GM23338 (cell line): ENCODE measurements at regions not wholly inside any gene's neighbourhood (a gene's known extent, or its start where the extent isn't known, plus 50 kb on each side); places are given as distances from the start of the nearest gene placed in this dataset.

Experiments used
- ATAC-seq: fragments of 200-7000 bp; cut with Tn5 transposase; 3 replicates; pipeline ENCODE4 v1.9.1; 2020
- DNase-seq: peaks from one replicate; pipeline ENCODE4 v3.0.0-alpha.2; 2015; ENCODE audit warnings: low spot score
- H2AFZ ChIP-seq: fragments of 200-600 bp; sonication (generic); 2 replicates; pipeline ENCODE4 v1.8.0; 2016; ENCODE audit warnings: antibody characterized with exemption, mild to moderate bottlenecking, moderate library complexity
- H3F3A ChIP-seq: fragments of 200-600 bp; sonication (generic); replicated peaks from 2 replicates; pipeline ENCODE4 v1.8.0; 2017; ENCODE audit warnings: antibody characterized with exemption, mixed run types, low read depth
- H3K27ac ChIP-seq: fragments of 200-600 bp; sonication (generic); 2 replicates; pipeline ENCODE4 v1.6.1; 2016; ENCODE audit warnings: low read depth
- H3K27me3 ChIP-seq: fragments of 200-600 bp; sonication (generic); 2 replicates; pipeline ENCODE4 v1.8.0; 2016; ENCODE audit warnings: mild to moderate bottlenecking, mixed run types, moderate library complexity; ENCODE audit not compliant: insufficient read depth
- H3K36me3 ChIP-seq: fragments of 200-600 bp; sonication (generic); 2 replicates; pipeline ENCODE4 v1.8.0; 2016; ENCODE audit warnings: mild to moderate bottlenecking; ENCODE audit not compliant: insufficient read depth
- H3K4me1 ChIP-seq: fragments of 200-600 bp; sonication (generic); 2 replicates; pipeline ENCODE4 v1.8.0; 2016; ENCODE audit warnings: mild to moderate bottlenecking, moderate library complexity; ENCODE audit not compliant: insufficient read depth
- H3K4me2 ChIP-seq: fragments of 200-600 bp; sonication (generic); 2 replicates; pipeline ENCODE4 v1.7.1; 2017; ENCODE audit warnings: mixed run types
- H3K4me3 ChIP-seq: fragments of 200-600 bp; sonication (generic); 2 replicates; pipeline ENCODE4 v1.6.1; 2016; ENCODE audit warnings: mixed run types
- H3K79me2 ChIP-seq: fragments of 200-600 bp; sonication (generic); replicated peaks from 2 replicates; pipeline ENCODE4 v1.8.0; 2017; ENCODE audit warnings: mild to moderate bottlenecking; ENCODE audit not compliant: insufficient read depth
- H3K9me2 ChIP-seq: fragments of 200-600 bp; sonication (generic); 2 replicates; pipeline ENCODE4 v1.8.0; 2017; ENCODE audit not compliant: insufficient read depth
- H4K20me1 ChIP-seq: fragments of 200-600 bp; sonication (generic); replicated peaks from 2 replicates; pipeline ENCODE4 v1.8.0; 2017; ENCODE audit warnings: mild to moderate bottlenecking; ENCODE audit not compliant: insufficient read depth
- H3K27ac Mint-ChIP-seq: 2 replicates; pipeline ENCODE4 v1.8.0; 2020; ENCODE audit warnings: inconsistent platforms, mild to moderate bottlenecking, moderate library complexity, mixed read lengths
- H3K27me3 Mint-ChIP-seq: 3 replicates; pipeline ENCODE4 v1.8.0; 2022; ENCODE audit warnings: low read depth, mild to moderate bottlenecking, moderate library complexity, mixed read lengths, inconsistent platforms; ENCODE audit not compliant: insufficient read depth, poor library complexity
- H3K36me3 Mint-ChIP-seq: 3 replicates; pipeline ENCODE4 v1.8.0; 2021; ENCODE audit warnings: low read depth, mild to moderate bottlenecking, inconsistent platforms, moderate library complexity, mixed read lengths
- H3K4me1 Mint-ChIP-seq: 3 replicates; pipeline ENCODE4 v1.8.0; 2020; ENCODE audit warnings: mild to moderate bottlenecking, inconsistent platforms, mixed read lengths
- H3K4me3 Mint-ChIP-seq: 3 replicates; pipeline ENCODE4 v1.8.0; 2021; ENCODE audit warnings: moderate library complexity, mild to moderate bottlenecking, inconsistent platforms, mixed read lengths
- H3K9me3 Mint-ChIP-seq: 3 replicates; pipeline ENCODE4 v1.8.0; 2020; ENCODE audit warnings: moderate library complexity, mild to moderate bottlenecking, inconsistent platforms, mixed read lengths
- CREB1 ChIP-seq: fragments of 250-450 bp; sonication (Bioruptor Pico); IDR thresholded peaks from 2 replicates; pipeline ENCODE4 v1.5.0; 2020; ENCODE audit warnings: low read depth, mild to moderate bottlenecking, moderate library complexity
- CTCF ChIP-seq, 2 experiments: fragments of 200-600 bp in 1 of 2; sonication (generic) in 1 of 2; conservative IDR thresholded peaks; 2 replicates each; pipeline versions ENCODE4 v1.5.1 to v1.6.1; 2016 to 2017; ENCODE audit warnings: antibody characterized with exemption in 2 of 2, low read depth in 2 of 2, mild to moderate bottlenecking in 2 of 2, moderate library complexity in 1 of 2
- ETS1 ChIP-seq: IDR thresholded peaks from 2 replicates; pipeline ENCODE4 v1.6.1; 2016; ENCODE audit warnings: antibody characterized with exemption
- EZH2 ChIP-seq: fragments of 200-600 bp; sonication (generic); IDR thresholded peaks from one replicate; pipeline ENCODE4 v1.8.0; 2017; ENCODE audit warnings: antibody characterized with exemption, mild to moderate bottlenecking, low read depth; ENCODE audit not compliant: unreplicated experiment
- EZH2phosphoT487 ChIP-seq: fragments of 200-600 bp; sonication (generic); IDR thresholded peaks from one replicate; pipeline ENCODE4 v1.8.1; 2018; ENCODE audit warnings: antibody characterized with exemption; ENCODE audit not compliant: unreplicated experiment
- JUNB ChIP-seq: IDR thresholded peaks from one replicate; pipeline ENCODE4 v1.6.1; 2016; ENCODE audit warnings: antibody characterized with exemption; ENCODE audit not compliant: unreplicated experiment
- NANOG ChIP-seq: IDR thresholded peaks from 2 replicates; pipeline ENCODE4 v1.6.1; 2016; ENCODE audit warnings: antibody characterized with exemption, borderline replicate concordance
- POLR2AphosphoS5 ChIP-seq: IDR thresholded peaks from 2 replicates; pipeline ENCODE4 v1.6.1; 2016; ENCODE audit warnings: antibody characterized with exemption, low read depth
- REST ChIP-seq: IDR thresholded peaks from one replicate; pipeline ENCODE4 v1.6.1; 2018; ENCODE audit warnings: antibody characterized with exemption; ENCODE audit not compliant: unreplicated experiment
- STAT1 ChIP-seq: IDR thresholded peaks from one replicate; pipeline ENCODE4 v1.6.1; 2016; ENCODE audit warnings: antibody characterized with exemption; ENCODE audit not compliant: unreplicated experiment
- ZNF114 ChIP-seq: fragments of 250-450 bp; sonication (Bioruptor Pico); IDR thresholded peaks from 2 replicates; pipeline ENCODE4 v1.5.0; 2020; ENCODE audit warnings: mild to moderate bottlenecking, moderate library complexity
- ZNF331 ChIP-seq: fragments of 250-450 bp; sonication (Bioruptor Pico); IDR thresholded peaks from 2 replicates; pipeline ENCODE4 v1.5.0; 2020; ENCODE audit warnings: low read depth, mild to moderate bottlenecking, moderate library complexity
- ZNF462 ChIP-seq: fragments of 250-450 bp; sonication (Bioruptor Pico); IDR thresholded peaks from 2 replicates; pipeline ENCODE4 v1.5.0; 2020; ENCODE audit warnings: mild to moderate bottlenecking, moderate library complexity

- Histone ChIP-seq H3K4me2 (no peak overlapping the region), H3K9me2 (no peaks in the 10 kb centered on the region), H3F3A (no peaks in the 10 kb centered on the region), H3K79me2 (no peaks in the 10 kb centered on the region), H3K36me3 (no peaks in the 10 kb centered on the region), H3K4me3 (no peak overlapping the region), H4K20me1 (no peaks in the 10 kb centered on the region), H3K27ac (no peak overlapping the region), H2AFZ (no peak overlapping the region), H3K4me1 (no peaks in the 10 kb centered on the region), H3K27me3 (no peaks in the 10 kb centered on the region)
- DNase-seq = no peak
- H3K4me1 Mint-ChIP-seq = no peaks in the 10 kb centered on the region
- H3K9me3 Mint-ChIP-seq = peaks cover 22% of the 10 kb centered on the region
- no peak overlapping the region for H3K4me3 Mint-ChIP-seq
- TF ChIP-seq ETS1 (no peak), ZNF114 (CRISPR knock-in tag) (no peak), ZNF462 (CRISPR knock-in tag) (no peak), ZNF331 (no peak), JUNB (no peak), POLR2AphosphoS5 (no peak), CREB1 (CRISPR knock-in tag) (no peak), EZH2phosphoT487 (no peak), STAT1 (no peak), REST (no peak), EZH2 (no peak), NANOG (no peak), CTCF (conservative IDR thresholded peaks at IDR 0.05; ENCODE audit: low read depth in 2 of 2) (no peak)
- ATAC-seq = no peak
- H3K27me3 Mint-ChIP-seq = peaks cover 2% of the 10 kb centered on the region
- no peak overlapping the region for H3K27ac Mint-ChIP-seq
- H3K36me3 Mint-ChIP-seq = peaks cover 7% of the 10 kb centered on the region; the same call in 2 of the 3 replicates
Observed at GRCh38 chr20:48079028-48079427, 293.7 kb upstream of the SULF2 start.
